Esophagus squamous epithelium (tissue), 5 donors: ENCODE measurements at regions not wholly inside any gene's neighbourhood (a gene's known extent, or its start where the extent isn't known, plus 50 kb on each side); places are given as distances from the start of the nearest gene placed in this dataset.

Experiments used
- DNase-seq: peaks from one replicate; lab custom pipeline; 2025; lab: John Stamatoyannopoulos, UW
- H3K27ac ChIP-seq, 4 donors: fragments of 200-600 bp; sonication (generic); one replicate each; pipeline ENCODE4 v1.5.1; 2016 to 2019; ENCODE audit warnings: mild to moderate bottlenecking in 1 of 4
- H3K27me3 ChIP-seq, 4 donors: fragments of 200-600 bp; sonication (generic); 1 replicate in 3 of 4; 2 replicates in 1 of 4; pipeline versions ENCODE4 v1.5.1 to v1.6.0; 2017 to 2021; ENCODE audit warnings: antibody characterized with exemption in 1 of 4
- H3K36me3 ChIP-seq, 3 donors: fragments of 200-600 bp; sonication (generic); one replicate each; pipeline ENCODE4 v1.5.1; 2016 to 2019
- H3K4me1 ChIP-seq, 3 donors: fragments of 200-600 bp; sonication (generic); one replicate each; pipeline ENCODE4 v1.5.1; 2017 to 2019
- H3K4me3 ChIP-seq, 4 donors: fragments of 200-600 bp; sonication (generic); 1 replicate in 3 of 4; 2 replicates in 1 of 4; pipeline ENCODE4 v1.5.1; 2016 to 2019; ENCODE audit warnings: mild to moderate bottlenecking in 2 of 4, moderate library complexity in 1 of 4
- H3K9me3 ChIP-seq, 3 donors: fragments of 200-600 bp; sonication (generic); one replicate each; pipeline ENCODE4 v1.5.1; 2016 to 2019
- CTCF ChIP-seq, 6 experiments: fragments of 450-650 bp in 4 of 6; fragments of 200-600 bp in 2 of 6; sonication (generic) in 2 of 6; IDR thresholded peaks; one replicate each; pipeline ENCODE4 v1.5.1; 2016 to 2019; ENCODE audit warnings: antibody characterized with exemption in 6 of 6, mild to moderate bottlenecking in 4 of 6, moderate library complexity in 4 of 6
- POLR2A ChIP-seq, 4 donors: fragments of 450-650 bp; IDR thresholded peaks; one replicate each; pipeline ENCODE4 v1.6.1; 2017; ENCODE audit warnings: antibody characterized with exemption in 4 of 4, mild to moderate bottlenecking in 4 of 4, moderate library complexity in 3 of 4
- WGBS, 2 donors: methylation state at CpG; one replicate each; pipeline ENCODE4 v1.1.5; 2018; 5-methylcytosine and 5-hydroxymethylcytosine counted together
- intact Hi-C: fragments of 100-400 bp; cut with DNase I; formaldehyde crosslinking; loops from one replicate; pipeline ENCODE4 v1.15.0; 2022
- donor health status: DM: yes; HTN: yes; CAD: no.

- Histone ChIP-seq H3K36me3 (no peaks in the 10 kb centered on the region), H3K9me3 (no peaks in the 10 kb centered on the region), H3K27me3 (peaks cover 0 to 6% (median 0%) of the 10 kb centered on the region in 4 donors), H3K4me1 (peaks cover 4 to 21% (median 12%) of the 10 kb centered on the region in 3 donors), H3K27ac (no peak overlapping the region), H3K4me3 (no peak overlapping the region)
- WGBS, 2 donors = 62 to 76% methylated on average over 7 of the region's 7 CpGs
- TF ChIP-seq CTCF (IDR thresholded peaks at IDR 0.05) (no peak), POLR2A (IDR thresholded peaks at IDR 0.05) (no peak)
- intact Hi-C loops = no loop called here
- no peak for DNase-seq
Measured at GRCh38 chr22:19593991-19594569, 69.9 kb upstream of the CLDN5 start.

- DNase-seq = no peak
- intact Hi-C loops = no loop called here
Measured at GRCh38 chr22:19595532-19595931, 71.3 kb upstream of the CLDN5 start.

GRCh38 chr22:19596680-19597398 is 72.6 kb upstream of the CLDN5 start:
- Histone ChIP-seq H3K27ac (peak overlapping the region in 3 of 4 donors; percentile 50 to 70 (median 58)), H3K4me1 (peaks cover 4 to 21% (median 12%) of the 10 kb centered on the region in 3 donors), H3K9me3 (no peaks in the 10 kb centered on the region), H3K27me3 (peaks cover 0 to 11% (median 0%) of the 10 kb centered on the region in 4 donors), H3K4me3 (no peak overlapping the region), H3K36me3 (no peaks in the 10 kb centered on the region)
- no peak for TF ChIP-seq CTCF (IDR thresholded peaks at IDR 0.05)
- no peak for TF ChIP-seq POLR2A (IDR thresholded peaks at IDR 0.05)
- WGBS, 2 donors = 56 to 77% methylated on average over 7 to 15 of the region's 20 CpGs
- DNase-seq = no peak
- intact Hi-C loops = no loop called here

More at GRCh38 chr22:19595532-19595931, 71.3 kb upstream of the CLDN5 start:
- Histone ChIP-seq H3K36me3 (no peaks in the 10 kb centered on the region), H3K4me3 (no peak overlapping the region), H3K4me1 (peaks cover 4 to 21% (median 12%) of the 10 kb centered on the region in 3 donors), H3K9me3 (no peaks in the 10 kb centered on the region), H3K27me3 (peaks cover 0 to 11% (median 0%) of the 10 kb centered on the region in 4 donors), H3K27ac (no peak overlapping the region)
- no peak for TF ChIP-seq CTCF (IDR thresholded peaks at IDR 0.05)
- TF ChIP-seq POLR2A (IDR thresholded peaks at IDR 0.05) = no peak
- WGBS, 2 donors = 82 to 86% methylated on average over 7 of the region's 7 CpGs

- intact Hi-C loops = no loop called here
- Histone ChIP-seq H3K4me1 (peaks cover 4 to 21% (median 12%) of the 10 kb centered on the region in 3 donors), H3K9me3 (no peaks in the 10 kb centered on the region), H3K4me3 (no peak overlapping the region), H3K36me3 (no peaks in the 10 kb centered on the region), H3K27me3 (peaks cover 0 to 11% (median 0%) of the 10 kb centered on the region in 4 donors), H3K27ac (peak overlapping the region in 3 of 4 donors; percentile 48 to 73 (median 66))
- TF ChIP-seq POLR2A (IDR thresholded peaks at IDR 0.05) (no peak), CTCF (IDR thresholded peaks at IDR 0.05) (no peak)
- DNase-seq = no peak
- 65 to 69% methylated on average over 7 of the region's 7 CpGs for WGBS, 2 donors
Measured at GRCh38 chr22:19597399-19597735, 73.2 kb upstream of the CLDN5 start.
